ENCODE measurements at regions not wholly inside any gene's neighbourhood (a gene's known extent, or its start where the extent isn't known, plus 50 kb on each side); places are given as distances from the start of the nearest gene placed in this dataset.

GRCh38 chr16:5900046-5900445 lies 802.5 kb upstream of the EEF2KMT start:
- TF ChIP-seq, protein P1, sequence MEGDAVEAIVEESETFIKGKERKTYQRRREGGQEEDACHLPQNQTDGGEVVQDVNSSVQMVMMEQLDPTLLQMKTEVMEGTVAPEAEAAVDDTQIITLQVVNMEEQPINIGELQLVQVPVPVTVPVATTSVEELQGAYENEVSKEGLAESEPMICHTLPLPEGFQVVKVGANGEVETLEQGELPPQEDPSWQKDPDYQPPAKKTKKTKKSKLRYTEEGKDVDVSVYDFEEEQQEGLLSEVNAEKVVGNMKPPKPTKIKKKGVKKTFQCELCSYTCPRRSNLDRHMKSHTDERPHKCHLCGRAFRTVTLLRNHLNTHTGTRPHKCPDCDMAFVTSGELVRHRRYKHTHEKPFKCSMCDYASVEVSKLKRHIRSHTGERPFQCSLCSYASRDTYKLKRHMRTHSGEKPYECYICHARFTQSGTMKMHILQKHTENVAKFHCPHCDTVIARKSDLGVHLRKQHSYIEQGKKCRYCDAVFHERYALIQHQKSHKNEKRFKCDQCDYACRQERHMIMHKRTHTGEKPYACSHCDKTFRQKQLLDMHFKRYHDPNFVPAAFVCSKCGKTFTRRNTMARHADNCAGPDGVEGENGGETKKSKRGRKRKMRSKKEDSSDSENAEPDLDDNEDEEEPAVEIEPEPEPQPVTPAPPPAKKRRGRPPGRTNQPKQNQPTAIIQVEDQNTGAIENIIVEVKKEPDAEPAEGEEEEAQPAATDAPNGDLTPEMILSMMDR (IDR thresholded peaks at IDR 0.05), result no peak
- TF ChIP-seq POLR2A (IDR thresholded peaks at IDR 0.05), result no peak

Data from heart left ventricle (tissue), 13 donors.